ENCODE measurements at regions not wholly inside any gene's neighbourhood (a gene's known extent, or its start where the extent isn't known, plus 50 kb on each side); places are given as distances from the start of the nearest gene placed in this dataset.

DNA sequence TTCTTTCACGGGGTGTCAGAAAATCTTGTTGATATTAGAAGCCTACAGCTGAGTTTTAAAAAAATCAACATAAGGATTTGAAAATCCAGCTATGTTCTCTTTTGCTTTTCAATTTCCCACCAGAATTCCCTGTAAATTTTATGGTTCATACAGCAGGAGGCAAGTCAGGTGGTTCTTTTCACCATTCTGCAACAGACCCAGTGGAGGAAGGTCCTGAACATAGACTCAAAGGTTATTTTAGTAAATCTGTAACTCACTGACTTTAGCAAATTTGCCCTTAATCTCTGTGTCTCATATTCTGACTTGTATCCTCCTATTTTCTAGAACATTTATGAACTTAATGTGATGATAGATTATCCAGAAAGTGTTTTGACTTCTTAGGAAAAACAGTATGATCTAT lies 235.4 kb upstream of the E2F7 start:
- CTCF ChIA-PET, result interaction anchor here (1.2 kb wide), 1 partner anchor 24 kb away, joined by 7 read pairs; no protein-coding TSS in a partner anchor
- H4K20me1 ChIP-seq (replicated peaks; ENCODE audit: control insufficient read depth, extremely low read depth, insufficient read depth, low read length), result no peaks in the 10 kb centered on the region
- no peak overlapping the region for H2AFZ ChIP-seq (ENCODE audit: low read depth, low read length)
- no peak for TF ChIP-seq POLR2A (IDR thresholded peaks at IDR 0.05; ENCODE audit: low read depth, low read length)
- TF ChIP-seq GATA2 (IDR thresholded peaks at IDR 0.05; ENCODE audit: insufficient read depth, insufficient read length, low read depth, low read length), result no peak
- no peak for TF ChIP-seq EZH2 (IDR thresholded peaks at IDR 0.05; ENCODE audit: borderline replicate concordance, low read depth, low read length, severe bottlenecking)
- TF ChIP-seq, protein P1, sequence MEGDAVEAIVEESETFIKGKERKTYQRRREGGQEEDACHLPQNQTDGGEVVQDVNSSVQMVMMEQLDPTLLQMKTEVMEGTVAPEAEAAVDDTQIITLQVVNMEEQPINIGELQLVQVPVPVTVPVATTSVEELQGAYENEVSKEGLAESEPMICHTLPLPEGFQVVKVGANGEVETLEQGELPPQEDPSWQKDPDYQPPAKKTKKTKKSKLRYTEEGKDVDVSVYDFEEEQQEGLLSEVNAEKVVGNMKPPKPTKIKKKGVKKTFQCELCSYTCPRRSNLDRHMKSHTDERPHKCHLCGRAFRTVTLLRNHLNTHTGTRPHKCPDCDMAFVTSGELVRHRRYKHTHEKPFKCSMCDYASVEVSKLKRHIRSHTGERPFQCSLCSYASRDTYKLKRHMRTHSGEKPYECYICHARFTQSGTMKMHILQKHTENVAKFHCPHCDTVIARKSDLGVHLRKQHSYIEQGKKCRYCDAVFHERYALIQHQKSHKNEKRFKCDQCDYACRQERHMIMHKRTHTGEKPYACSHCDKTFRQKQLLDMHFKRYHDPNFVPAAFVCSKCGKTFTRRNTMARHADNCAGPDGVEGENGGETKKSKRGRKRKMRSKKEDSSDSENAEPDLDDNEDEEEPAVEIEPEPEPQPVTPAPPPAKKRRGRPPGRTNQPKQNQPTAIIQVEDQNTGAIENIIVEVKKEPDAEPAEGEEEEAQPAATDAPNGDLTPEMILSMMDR (IDR thresholded peaks at IDR 0.05; ENCODE audit: extremely low read depth in 1 of 2, insufficient read depth in 1 of 2, low read depth in 1 of 2, low read length in 2 of 2), result no peak
- no peak for TF ChIP-seq POLR2AphosphoS5 (IDR thresholded peaks at IDR 0.05; ENCODE audit: insufficient read depth, low read depth, low read length)
- TF ChIP-seq JUN (IDR thresholded peaks at IDR 0.05; ENCODE audit: borderline replicate concordance, insufficient read depth, insufficient read length, low read depth), result no peak
- no peak for TF ChIP-seq FOS (IDR thresholded peaks at IDR 0.05; ENCODE audit: borderline replicate concordance, insufficient read depth, low read length)
- no peak for TF ChIP-seq MYC (IDR thresholded peaks at IDR 0.05; ENCODE audit: low read depth, low read length)
- TF ChIP-seq, protein P2, sequence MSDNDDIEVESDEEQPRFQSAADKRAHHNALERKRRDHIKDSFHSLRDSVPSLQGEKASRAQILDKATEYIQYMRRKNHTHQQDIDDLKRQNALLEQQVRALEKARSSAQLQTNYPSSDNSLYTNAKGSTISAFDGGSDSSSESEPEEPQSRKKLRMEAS (IDR thresholded peaks at IDR 0.05; ENCODE audit: insufficient read depth, insufficient read length), result no peak
- H3K9me1 ChIP-seq (replicated peaks; ENCODE audit: control insufficient read depth, extremely low read depth, insufficient read depth, low read length), result no peaks in the 10 kb centered on the region
- POLR2A ChIA-PET, result no interaction called here
- H3K4me1 ChIP-seq (ENCODE audit: control insufficient read depth, extremely low read depth, insufficient read depth, low read length), result peaks cover 6% of the 10 kb centered on the region
- no peaks in the 10 kb centered on the region for H3K36me3 ChIP-seq (ENCODE audit: control insufficient read depth in 2 of 2, extremely low read depth in 1 of 2, insufficient read depth in 2 of 2, low read length in 2 of 2)
- H3K4me2 ChIP-seq (ENCODE audit: insufficient read depth, low read length), result no peak overlapping the region
- no TSS peak for BruUV-seq (replicated peaks)
- dilution Hi-C loops (cut with MboI; ENCODE audit: extremely low pct_ligation_motif_present, low sequenced_read_pairs) (no loop called here), intact Hi-C loops (cut with micrococcal nuclease) (no loop called here)
- H3K9ac ChIP-seq (replicated peaks; ENCODE audit: extremely low read depth, insufficient read depth, low read length), result no peak overlapping the region
- DNase-seq (ENCODE audit: low read depth, low spot score) (no peak), FAIRE-seq (no peak)
- H3K79me2 ChIP-seq (ENCODE audit: control insufficient read depth, insufficient read depth, low read length), result no peaks in the 10 kb centered on the region
- no peaks in the 10 kb centered on the region for H3K27me3 ChIP-seq (ENCODE audit: control insufficient read depth in 2 of 2, insufficient read depth in 2 of 2, low read length in 2 of 2)
- H3K4me3 ChIP-seq (replicated peaks in 1 of 3; ENCODE audit: insufficient read depth in 1 of 3, low read depth in 1 of 3, low read length in 3 of 3), result no peak overlapping the region
- H3K9me3 ChIP-seq (replicated peaks; ENCODE audit: control insufficient read depth, insufficient read depth, low read length), result no peaks in the 10 kb centered on the region
- no peak overlapping the region for H3K27ac ChIP-seq (ENCODE audit: insufficient read depth, low read depth, low read length)

Data from endothelial cell of umbilical vein (primary cell).